ENCODE measurements at regions not wholly inside any gene's neighbourhood (a gene's known extent, or its start where the extent isn't known, plus 50 kb on each side); places are given as distances from the start of the nearest gene placed in this dataset.

DNA sequence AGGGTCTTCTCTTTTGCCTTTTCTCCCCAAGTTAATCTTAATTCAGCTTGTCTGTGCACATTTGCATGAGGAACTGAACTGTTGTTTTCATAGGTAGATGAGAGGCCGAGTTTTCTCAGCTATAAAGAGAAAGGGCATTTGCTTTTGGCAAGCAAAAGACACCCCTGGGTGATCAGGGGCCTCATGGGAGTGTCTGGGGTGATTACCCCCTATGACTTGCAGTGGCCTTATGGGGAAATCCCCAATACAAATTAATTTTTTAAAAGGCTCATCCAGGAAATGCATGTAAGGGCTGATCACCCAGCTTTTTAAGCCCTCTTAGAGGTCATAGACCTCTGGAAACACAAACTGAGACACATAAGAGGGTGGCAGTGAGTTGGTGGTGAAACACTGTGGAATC lies 56.4 kb upstream of the HMX1 start:
- no peak for DNase-seq (ENCODE audit: low read depth in 4 of 4, low spot score in 2 of 4)

DNA sequence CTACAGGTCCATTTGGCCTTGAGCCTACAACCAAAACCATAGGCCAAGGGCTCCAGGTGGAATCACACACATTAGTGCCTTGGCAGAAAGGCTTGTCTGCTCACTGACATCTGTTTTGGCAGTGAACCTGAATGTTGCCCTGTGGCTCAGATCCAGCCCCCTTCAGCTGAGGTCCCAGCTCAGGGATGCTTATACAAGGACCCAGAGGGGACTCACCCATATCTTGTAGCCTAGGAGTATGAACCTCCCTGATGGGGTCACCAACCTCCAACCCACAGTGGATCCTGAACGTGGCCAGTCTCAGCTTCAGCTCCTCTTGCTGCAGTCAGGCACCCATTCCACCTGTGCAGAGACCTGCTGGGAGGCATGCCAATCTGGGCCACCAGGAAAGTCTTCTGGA lies 50.8 kb upstream of the HMX1 start:
- no peak for DNase-seq (ENCODE audit: low read depth in 4 of 4, low spot score in 2 of 4)

GRCh38 chr4:8921465-8921864 lies 49.8 kb upstream of the HMX1 start:
- DNase-seq (ENCODE audit: low read depth in 4 of 4, low spot score in 2 of 4): no peak
